PC-9 (cell line): ENCODE measurements at regions not wholly inside any gene's neighbourhood (a gene's known extent, or its start where the extent isn't known, plus 50 kb on each side); places are given as distances from the start of the nearest gene placed in this dataset.

ENCODE experiments used
- BruUV-seq: library from RNA; stranded (reverse); fragments of 400-500 nt; replicated peaks from 2 replicates; lab custom pipeline; 2021; lab: Mats Ljungman, UMichigan
- CTCF ChIA-PET: fragments of 300-600 bp; sonication (Branson Sonifier 250); formaldehyde crosslinking; loops from one replicate; lab custom pipeline; 2022; ENCODE audit warnings: antibody characterized with exemption; lab: Charles Lee
- POLR2A ChIA-PET: fragments of 300-600 bp; sonication (Branson Sonifier 250); formaldehyde crosslinking; loops from one replicate; lab custom pipeline; 2022; ENCODE audit warnings: antibody characterized with exemption; ENCODE audit not compliant: unreplicated experiment; lab: Charles Lee
- DNase-seq, 2 experiments: peaks; one replicate each; pipeline versions ENCODE4 v3.0.0 to v3.0.0-alpha.2; 2015 to 2022; ENCODE audit warnings: mixed read lengths in 1 of 2
- H2AFZ ChIP-seq: fragments of 200-600 bp; sonication (generic); 2 replicates; pipeline ENCODE4 v1.8.1; 2017; ENCODE audit warnings: antibody characterized with exemption
- H3F3A ChIP-seq: fragments of 200-600 bp; sonication (generic); 2 replicates; pipeline ENCODE4 v1.8.1; 2017; ENCODE audit warnings: antibody characterized with exemption, mild to moderate bottlenecking, low read depth; ENCODE audit not compliant: insufficient read depth
- H3K27ac ChIP-seq: fragments of 200-600 bp; sonication (generic); 2 replicates; pipeline ENCODE4 v1.6.1; 2016; ENCODE audit warnings: mixed run types
- H3K27me3 ChIP-seq: fragments of 200-600 bp; sonication (generic); 2 replicates; pipeline ENCODE4 v1.6.1; 2016; ENCODE audit warnings: low read depth, mixed run types; ENCODE audit not compliant: insufficient read depth
- H3K36me3 ChIP-seq: fragments of 200-600 bp; sonication (generic); 2 replicates; pipeline ENCODE4 v1.6.1; 2016; ENCODE audit warnings: low read depth, mixed run types
- H3K4me1 ChIP-seq: fragments of 200-600 bp; sonication (generic); replicated peaks from 2 replicates; pipeline ENCODE4 v1.6.1; 2016; ENCODE audit warnings: mixed run types; ENCODE audit not compliant: insufficient read depth
- H3K4me2 ChIP-seq: fragments of 200-600 bp; sonication (generic); 2 replicates; pipeline ENCODE4 v1.6.1; 2017; ENCODE audit warnings: mixed run types
- H3K4me3 ChIP-seq: fragments of 200-600 bp; sonication (generic); 2 replicates; pipeline ENCODE4 v1.6.1; 2016; ENCODE audit warnings: mixed run types
- H3K79me2 ChIP-seq: fragments of 200-600 bp; sonication (generic); 2 replicates; pipeline ENCODE4 v1.6.1; 2017; ENCODE audit warnings: low read depth, mixed run types
- H3K9me2 ChIP-seq: fragments of 200-600 bp; sonication (generic); 2 replicates; pipeline ENCODE4 v1.8.1; 2017; ENCODE audit warnings: mild to moderate bottlenecking; ENCODE audit not compliant: insufficient read depth
- H3K9me3 ChIP-seq: fragments of 200-600 bp; sonication (generic); 2 replicates; pipeline ENCODE4 v1.8.1; 2016; ENCODE audit warnings: low read depth; ENCODE audit not compliant: insufficient read depth
- H4K20me1 ChIP-seq: fragments of 200-600 bp; sonication (generic); 2 replicates; pipeline ENCODE4 v1.8.1; 2017; ENCODE audit not compliant: insufficient read depth
- EZH2 ChIP-seq: fragments of 200-600 bp; sonication (generic); IDR thresholded peaks from 2 replicates; pipeline ENCODE4 v1.8.0; 2017; ENCODE audit warnings: antibody characterized with exemption, low read depth
- intact Hi-C: fragments of 100-400 bp; cut with micrococcal nuclease; formaldehyde crosslinking; loops from one replicate; pipeline ENCODE4 v1.10.0; 2022; ENCODE audit not compliant: unreplicated experiment
- TF ChIP-seq, protein P1 (sequence below): fragments of 200-600 bp; sonication (generic); conservative IDR thresholded peaks from 2 replicates; pipeline ENCODE4 v1.6.1; 2017; ENCODE audit warnings: mixed run types, antibody characterized with exemption, mild to moderate bottlenecking, moderate library complexity

DNA sequence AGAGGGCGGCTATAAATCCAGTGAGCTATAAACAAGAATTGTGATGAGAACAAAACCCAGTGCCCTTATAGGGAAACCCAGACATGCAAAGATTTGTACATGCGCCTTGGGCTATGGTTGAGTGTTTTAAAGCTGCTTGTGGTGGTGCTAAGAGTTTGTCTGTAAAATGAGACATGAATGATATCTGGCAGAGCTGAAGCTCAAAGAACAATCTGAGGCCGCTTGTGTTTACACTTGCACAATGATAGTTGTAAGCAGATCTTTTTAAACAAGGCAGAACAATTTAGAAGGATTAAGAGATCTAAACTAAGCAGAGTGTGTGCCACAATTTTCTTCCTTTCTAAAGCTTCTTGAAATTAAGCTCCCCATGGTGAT is 80.4 kb upstream of the ADAMTS5 start:
- Histone ChIP-seq H3K4me3 (no peak overlapping the region), H3K36me3 (no peaks in the 10 kb centered on the region), H3K9me2 (no peaks in the 10 kb centered on the region), H4K20me1 (no peaks in the 10 kb centered on the region), H2AFZ (no peak overlapping the region), H3K4me1 (no peaks in the 10 kb centered on the region), H3K27ac (no peak overlapping the region), H3K79me2 (no peaks in the 10 kb centered on the region), H3K27me3 (no peaks in the 10 kb centered on the region), H3K4me2 (no peak overlapping the region), H3K9me3 (no peaks in the 10 kb centered on the region), H3F3A (no peaks in the 10 kb centered on the region)
- TF ChIP-seq, protein P1, sequence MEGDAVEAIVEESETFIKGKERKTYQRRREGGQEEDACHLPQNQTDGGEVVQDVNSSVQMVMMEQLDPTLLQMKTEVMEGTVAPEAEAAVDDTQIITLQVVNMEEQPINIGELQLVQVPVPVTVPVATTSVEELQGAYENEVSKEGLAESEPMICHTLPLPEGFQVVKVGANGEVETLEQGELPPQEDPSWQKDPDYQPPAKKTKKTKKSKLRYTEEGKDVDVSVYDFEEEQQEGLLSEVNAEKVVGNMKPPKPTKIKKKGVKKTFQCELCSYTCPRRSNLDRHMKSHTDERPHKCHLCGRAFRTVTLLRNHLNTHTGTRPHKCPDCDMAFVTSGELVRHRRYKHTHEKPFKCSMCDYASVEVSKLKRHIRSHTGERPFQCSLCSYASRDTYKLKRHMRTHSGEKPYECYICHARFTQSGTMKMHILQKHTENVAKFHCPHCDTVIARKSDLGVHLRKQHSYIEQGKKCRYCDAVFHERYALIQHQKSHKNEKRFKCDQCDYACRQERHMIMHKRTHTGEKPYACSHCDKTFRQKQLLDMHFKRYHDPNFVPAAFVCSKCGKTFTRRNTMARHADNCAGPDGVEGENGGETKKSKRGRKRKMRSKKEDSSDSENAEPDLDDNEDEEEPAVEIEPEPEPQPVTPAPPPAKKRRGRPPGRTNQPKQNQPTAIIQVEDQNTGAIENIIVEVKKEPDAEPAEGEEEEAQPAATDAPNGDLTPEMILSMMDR, result no peak
- TF ChIP-seq EZH2, result no peak
- ChIA-PET CTCF (no interaction called here), POLR2A (no interaction called here)
- BruUV-seq, result no TSS peak
- intact Hi-C loops, result no loop called here
- DNase-seq, result no peak

DNA sequence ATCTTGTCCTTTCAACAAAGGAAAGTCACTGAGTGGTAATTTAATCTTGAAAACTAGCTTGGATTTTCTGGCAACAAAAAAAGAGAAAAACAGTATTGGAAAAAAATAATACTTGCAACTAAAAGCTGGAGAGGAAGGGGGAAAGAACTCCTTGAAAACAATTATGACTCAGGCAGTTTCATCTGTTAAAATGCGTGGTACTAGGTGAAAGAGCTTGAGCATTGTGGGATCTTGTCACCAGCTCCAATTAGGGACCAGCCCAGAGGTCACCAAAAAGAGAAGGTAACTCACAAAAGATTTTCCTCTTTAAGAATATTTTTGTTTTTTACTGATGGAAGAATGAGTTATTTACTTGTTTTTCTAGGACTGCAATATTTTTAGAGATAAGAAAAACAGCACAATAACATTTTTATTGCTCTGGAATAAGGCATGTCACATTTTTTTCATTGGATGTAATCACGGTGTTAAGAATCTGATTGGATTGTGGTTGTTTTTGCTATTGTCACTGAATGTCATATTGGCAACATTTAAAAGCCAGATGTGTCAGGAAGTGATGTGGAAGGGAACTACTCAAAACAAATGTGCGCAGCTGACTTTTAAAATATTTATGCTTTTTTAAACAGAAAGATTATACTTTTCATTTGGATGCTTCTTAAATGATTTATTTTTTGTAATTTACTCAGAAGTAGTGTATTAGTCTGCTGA is 78.5 kb upstream of the ADAMTS5 start:
- H3F3A ChIP-seq, result no peaks in the 10 kb centered on the region
- H3K9me3 ChIP-seq, result no peaks in the 10 kb centered on the region
- TF ChIP-seq, protein P1, result no peak
- TF ChIP-seq EZH2, result no peak
- no peak overlapping the region for H3K27ac ChIP-seq
- H3K79me2 ChIP-seq, result no peaks in the 10 kb centered on the region
- no peak overlapping the region for H3K4me3 ChIP-seq
- H4K20me1 ChIP-seq, result no peaks in the 10 kb centered on the region
- H3K36me3 ChIP-seq, result no peaks in the 10 kb centered on the region
- no peaks in the 10 kb centered on the region for H3K9me2 ChIP-seq
- intact Hi-C loops, result no loop called here
- ChIA-PET CTCF (no interaction called here), POLR2A (interaction anchor here (0.6 kb wide), 1 partner anchor 115 kb away, joined by 3 read pairs; no protein-coding TSS in a partner anchor)
- H3K4me2 ChIP-seq, result no peak overlapping the region
- DNase-seq, result no peak
- no peak overlapping the region for H2AFZ ChIP-seq
- no peaks in the 10 kb centered on the region for H3K4me1 ChIP-seq
- BruUV-seq, result no TSS peak
- H3K27me3 ChIP-seq, result no peaks in the 10 kb centered on the region

DNA sequence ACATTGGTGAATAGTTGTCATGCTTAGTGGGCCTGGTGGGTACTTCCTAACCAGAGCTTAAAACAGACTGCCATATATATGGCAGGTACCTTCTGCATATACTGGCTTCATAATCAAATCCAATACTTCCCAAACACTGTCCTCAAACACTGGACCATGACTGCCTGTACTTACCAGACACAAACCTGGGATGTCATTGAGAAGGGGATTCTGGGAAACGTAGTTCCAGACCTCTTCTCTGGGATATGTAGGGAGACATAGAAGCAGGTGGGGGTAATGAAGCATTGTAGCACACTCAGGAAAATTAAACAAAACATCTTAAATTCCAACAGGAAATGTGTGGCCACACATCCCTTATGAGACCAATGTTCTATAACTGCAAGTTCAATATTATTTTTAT is 76.5 kb upstream of the ADAMTS5 start:
- ChIA-PET CTCF (no interaction called here), POLR2A (no interaction called here)
- no peak for DNase-seq
- H4K20me1 ChIP-seq, result no peaks in the 10 kb centered on the region
- no peaks in the 10 kb centered on the region for H3F3A ChIP-seq
- H3K9me3 ChIP-seq, result no peaks in the 10 kb centered on the region
- H3K36me3 ChIP-seq, result no peaks in the 10 kb centered on the region
- no peaks in the 10 kb centered on the region for H3K79me2 ChIP-seq
- no peak for TF ChIP-seq EZH2
- TF ChIP-seq, protein P1, result no peak
- no peaks in the 10 kb centered on the region for H3K9me2 ChIP-seq
- H3K27ac ChIP-seq, result no peak overlapping the region
- no peak overlapping the region for H3K4me2 ChIP-seq
- H3K27me3 ChIP-seq, result no peaks in the 10 kb centered on the region
- no peak overlapping the region for H2AFZ ChIP-seq
- intact Hi-C loops, result no loop called here
- H3K4me3 ChIP-seq, result no peak overlapping the region
- no peaks in the 10 kb centered on the region for H3K4me1 ChIP-seq
- BruUV-seq, result no TSS peak
